Vagina (tissue), 2 donors: ENCODE measurements at regions not wholly inside any gene's neighbourhood (a gene's known extent, or its start where the extent isn't known, plus 50 kb on each side); places are given as distances from the start of the nearest gene placed in this dataset.

Experiments
- DNase-seq, 2 donors: peaks; one replicate each; pipeline ENCODE4 v3.0.0-alpha.2; 2017; ENCODE audit errors: extremely low spot score in 2 of 2
- H3K27ac ChIP-seq: fragments of 200-600 bp; sonication (generic); one replicate; pipeline ENCODE4 v1.5.1; 2019
- H3K27me3 ChIP-seq: fragments of 200-600 bp; sonication (generic); one replicate; pipeline ENCODE4 v1.5.1; 2019
- H3K36me3 ChIP-seq, 2 donors: fragments of 200-600 bp; sonication (generic); one replicate each; pipeline ENCODE4 v1.5.1; 2017 to 2019
- H3K4me1 ChIP-seq: fragments of 200-600 bp; sonication (generic); one replicate; pipeline ENCODE4 v1.5.1; 2019
- H3K4me3 ChIP-seq, 2 donors: fragments of 200-600 bp; sonication (generic); 1 replicate in 1 of 2; 2 replicates in 1 of 2; pipeline ENCODE4 v1.5.1; 2016 to 2019
- H3K9me3 ChIP-seq: fragments of 200-600 bp; sonication (generic); one replicate; pipeline ENCODE4 v1.5.1; 2019
- CTCF ChIP-seq, 3 experiments: fragments of 450-650 bp in 2 of 3; fragments of 200-600 bp in 1 of 3; sonication (generic) in 1 of 3; IDR thresholded peaks; one replicate each; pipeline ENCODE4 v1.5.1; 2017 to 2019; ENCODE audit warnings: antibody characterized with exemption in 3 of 3, mild to moderate bottlenecking in 2 of 3, moderate library complexity in 2 of 3
- POLR2A ChIP-seq, 2 donors: fragments of 450-650 bp; IDR thresholded peaks; one replicate each; pipeline ENCODE4 v1.6.1; 2017; ENCODE audit warnings: antibody characterized with exemption in 2 of 2, mild to moderate bottlenecking in 2 of 2, moderate library complexity in 2 of 2
- POLR2AphosphoS5 ChIP-seq, 2 donors: sonication (generic); formaldehyde crosslinking; IDR thresholded peaks; one replicate each; pipeline ENCODE4 v1.9.0; 2017; ENCODE audit warnings: antibody characterized with exemption in 2 of 2, mild to moderate bottlenecking in 2 of 2, low read depth in 1 of 2; ENCODE audit not compliant: insufficient read depth in 1 of 2
- intact Hi-C: fragments of 100-400 bp; cut with DNase I; formaldehyde crosslinking; loops from one replicate; pipeline ENCODE4 v1.15.1; 2023

- no peak for TF ChIP-seq CTCF (IDR thresholded peaks at IDR 0.05)
- no peak for TF ChIP-seq POLR2A (IDR thresholded peaks at IDR 0.05)
- TF ChIP-seq POLR2AphosphoS5 (IDR thresholded peaks at IDR 0.05; ENCODE audit: insufficient read depth in 1 of 2, low read depth in 1 of 2), result peak in 1 of 2 donors; percentile 34
- H3K36me3 ChIP-seq, result no peaks in the 10 kb centered on the region
- no peak overlapping the region for H3K4me3 ChIP-seq
- H3K4me1 ChIP-seq, result no peaks in the 10 kb centered on the region
- no peak for DNase-seq
- intact Hi-C loops, result no loop called here
- no peaks in the 10 kb centered on the region for H3K27me3 ChIP-seq
- H3K9me3 ChIP-seq, result no peaks in the 10 kb centered on the region
- H3K27ac ChIP-seq, result no peak overlapping the region
Measured at GRCh38 chr5:58363461-58364249, 96.2 kb downstream of the PLK2 start.

GRCh38 chr5:58362135-58362534 lies 97.8 kb downstream of the PLK2 start:
- no peak for TF ChIP-seq POLR2A (IDR thresholded peaks at IDR 0.05)
- TF ChIP-seq POLR2AphosphoS5 (IDR thresholded peaks at IDR 0.05; ENCODE audit: insufficient read depth in 1 of 2, low read depth in 1 of 2), result no peak
- no peak for TF ChIP-seq CTCF (IDR thresholded peaks at IDR 0.05)
- intact Hi-C loops, result no loop called here
- no peak overlapping the region for H3K27ac ChIP-seq
- no peaks in the 10 kb centered on the region for H3K36me3 ChIP-seq
- no peak for DNase-seq
- no peaks in the 10 kb centered on the region for H3K9me3 ChIP-seq
- no peaks in the 10 kb centered on the region for H3K27me3 ChIP-seq
- no peak overlapping the region for H3K4me3 ChIP-seq
- no peaks in the 10 kb centered on the region for H3K4me1 ChIP-seq

- Histone ChIP-seq H3K27ac (no peak overlapping the region), H3K9me3 (no peaks in the 10 kb centered on the region), H3K36me3 (no peaks in the 10 kb centered on the region), H3K4me1 (no peaks in the 10 kb centered on the region), H3K4me3 (no peak overlapping the region), H3K27me3 (no peaks in the 10 kb centered on the region)
- TF ChIP-seq POLR2A (IDR thresholded peaks at IDR 0.05) (no peak), CTCF (IDR thresholded peaks at IDR 0.05) (no peak), POLR2AphosphoS5 (IDR thresholded peaks at IDR 0.05; ENCODE audit: insufficient read depth in 1 of 2, low read depth in 1 of 2) (no peak)
- DNase-seq, result no peak
- intact Hi-C loops, result no loop called here
Measured at GRCh38 chr5:58360794-58361193, 99.1 kb downstream of the PLK2 start.

- H3K4me1 ChIP-seq, result no peaks in the 10 kb centered on the region
- TF ChIP-seq POLR2A (IDR thresholded peaks at IDR 0.05), result no peak
- TF ChIP-seq POLR2AphosphoS5 (IDR thresholded peaks at IDR 0.05; ENCODE audit: insufficient read depth in 1 of 2, low read depth in 1 of 2), result no peak
- no peak for TF ChIP-seq CTCF (IDR thresholded peaks at IDR 0.05)
- H3K9me3 ChIP-seq, result no peaks in the 10 kb centered on the region
- DNase-seq, result no peak
- H3K27me3 ChIP-seq, result no peaks in the 10 kb centered on the region
- intact Hi-C loops, result no loop called here
- H3K36me3 ChIP-seq, result no peaks in the 10 kb centered on the region
- no peak overlapping the region for H3K27ac ChIP-seq
- H3K4me3 ChIP-seq, result no peak overlapping the region
Measured at GRCh38 chr5:58359981-58360380, 99.9 kb downstream of the PLK2 start.

GRCh38 chr5:58358501-58359178 lies 101.2 kb downstream of the PLK2 start:
- H3K27me3 ChIP-seq, result no peaks in the 10 kb centered on the region
- TF ChIP-seq CTCF (IDR thresholded peaks at IDR 0.05) (no peak), POLR2AphosphoS5 (IDR thresholded peaks at IDR 0.05; ENCODE audit: insufficient read depth in 1 of 2, low read depth in 1 of 2) (no peak), POLR2A (IDR thresholded peaks at IDR 0.05) (no peak)
- intact Hi-C loops, result no loop called here
- H3K27ac ChIP-seq, result no peak overlapping the region
- DNase-seq, result no peak
- no peak overlapping the region for H3K4me3 ChIP-seq
- no peaks in the 10 kb centered on the region for H3K9me3 ChIP-seq
- H3K36me3 ChIP-seq, result no peaks in the 10 kb centered on the region
- no peaks in the 10 kb centered on the region for H3K4me1 ChIP-seq
